GM13977 (cell line): ENCODE measurements at regions not wholly inside any gene's neighbourhood (a gene's known extent, or its start where the extent isn't known, plus 50 kb on each side); places are given as distances from the start of the nearest gene placed in this dataset.

Experiments
- DNase-seq: peaks from one replicate; pipeline ENCODE4 v3.0.0; 2012; ENCODE audit warnings: low spot score
- in situ Hi-C: fragments of 300-500 bp; cut with MboI; formaldehyde crosslinking; loops from one replicate; pipeline ENCODE4 v1.12.0; 2022; ENCODE audit warnings: low sequenced_read_pairs, low pct_unique_long_range_greater_than_20kb, mixed read lengths, inconsistent platforms; ENCODE audit not compliant: unreplicated experiment
- TF ChIP-seq, protein P1 (sequence below): IDR thresholded peaks from 2 replicates; pipeline ENCODE4 v1.5.1; 2012; ENCODE audit warnings: mild to moderate bottlenecking, control low read depth; ENCODE audit not compliant: insufficient read depth; ENCODE audit errors: extremely low read depth, missing control alignments

DNA sequence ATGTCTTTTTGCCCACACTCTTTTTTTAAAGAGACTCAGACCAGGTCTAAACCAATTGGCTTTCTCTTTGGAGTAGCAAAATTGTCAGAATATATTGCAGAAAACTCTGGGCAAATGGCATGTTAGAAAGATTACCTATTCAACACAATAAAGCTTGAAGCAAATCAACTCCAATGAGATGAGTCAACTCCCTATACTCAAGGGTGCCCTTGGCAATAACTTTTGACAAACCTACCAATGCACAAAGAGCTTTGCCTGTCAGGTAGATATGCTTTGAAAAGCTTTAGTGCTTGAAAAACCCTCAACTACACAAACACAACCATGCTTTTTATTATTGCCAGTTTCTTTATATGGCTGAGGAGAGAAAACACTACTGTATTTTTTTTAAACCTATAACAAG, 137.7 kb upstream of the GRM7 start:
- TF ChIP-seq, protein P1, sequence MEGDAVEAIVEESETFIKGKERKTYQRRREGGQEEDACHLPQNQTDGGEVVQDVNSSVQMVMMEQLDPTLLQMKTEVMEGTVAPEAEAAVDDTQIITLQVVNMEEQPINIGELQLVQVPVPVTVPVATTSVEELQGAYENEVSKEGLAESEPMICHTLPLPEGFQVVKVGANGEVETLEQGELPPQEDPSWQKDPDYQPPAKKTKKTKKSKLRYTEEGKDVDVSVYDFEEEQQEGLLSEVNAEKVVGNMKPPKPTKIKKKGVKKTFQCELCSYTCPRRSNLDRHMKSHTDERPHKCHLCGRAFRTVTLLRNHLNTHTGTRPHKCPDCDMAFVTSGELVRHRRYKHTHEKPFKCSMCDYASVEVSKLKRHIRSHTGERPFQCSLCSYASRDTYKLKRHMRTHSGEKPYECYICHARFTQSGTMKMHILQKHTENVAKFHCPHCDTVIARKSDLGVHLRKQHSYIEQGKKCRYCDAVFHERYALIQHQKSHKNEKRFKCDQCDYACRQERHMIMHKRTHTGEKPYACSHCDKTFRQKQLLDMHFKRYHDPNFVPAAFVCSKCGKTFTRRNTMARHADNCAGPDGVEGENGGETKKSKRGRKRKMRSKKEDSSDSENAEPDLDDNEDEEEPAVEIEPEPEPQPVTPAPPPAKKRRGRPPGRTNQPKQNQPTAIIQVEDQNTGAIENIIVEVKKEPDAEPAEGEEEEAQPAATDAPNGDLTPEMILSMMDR, result no peak
- in situ Hi-C loops, result no loop called here
- DNase-seq, result no peak

DNA sequence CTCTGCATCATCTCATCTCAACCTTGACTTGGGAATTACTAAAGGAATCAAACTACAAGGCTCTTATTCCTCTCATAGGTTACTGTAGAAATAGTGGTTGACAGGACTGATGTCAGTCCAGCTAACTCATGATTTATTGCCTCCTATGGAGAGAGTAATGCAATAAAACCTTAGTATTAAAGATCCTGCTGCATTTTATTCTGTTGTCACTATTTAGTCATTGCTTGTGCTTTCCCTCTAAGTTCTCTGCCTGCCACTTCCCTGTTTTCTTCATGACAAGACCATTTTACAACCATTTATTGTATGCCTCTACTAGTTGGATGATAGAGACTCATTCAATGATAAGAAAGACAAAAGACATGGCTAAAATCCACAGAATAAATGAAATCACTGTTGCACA, 134.1 kb upstream of the GRM7 start:
- TF ChIP-seq, protein P1, result no peak
- no peak for DNase-seq
- in situ Hi-C loops, result no loop called here

DNA sequence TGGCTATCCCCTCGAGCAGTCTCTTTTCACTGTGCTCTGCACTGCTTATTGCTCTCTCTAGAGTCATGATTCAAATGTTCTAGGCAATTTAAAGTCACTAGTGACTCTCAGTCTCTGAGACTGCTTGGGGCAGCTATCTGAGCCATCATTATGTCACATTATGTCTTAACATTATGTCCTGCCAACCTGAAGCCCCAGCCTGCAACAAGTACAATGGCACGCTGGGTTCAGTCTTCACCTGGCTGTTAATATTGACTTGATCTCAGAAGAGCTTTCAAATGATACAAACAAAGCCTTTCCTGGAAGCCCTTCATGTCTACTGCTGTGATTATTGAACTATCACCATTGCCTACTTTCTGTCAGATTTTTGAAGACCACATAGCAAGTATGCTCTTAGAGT, 128.1 kb upstream of the GRM7 start:
- TF ChIP-seq, protein P1, result no peak
- in situ Hi-C loops, result no loop called here
- DNase-seq, result no peak

DNA sequence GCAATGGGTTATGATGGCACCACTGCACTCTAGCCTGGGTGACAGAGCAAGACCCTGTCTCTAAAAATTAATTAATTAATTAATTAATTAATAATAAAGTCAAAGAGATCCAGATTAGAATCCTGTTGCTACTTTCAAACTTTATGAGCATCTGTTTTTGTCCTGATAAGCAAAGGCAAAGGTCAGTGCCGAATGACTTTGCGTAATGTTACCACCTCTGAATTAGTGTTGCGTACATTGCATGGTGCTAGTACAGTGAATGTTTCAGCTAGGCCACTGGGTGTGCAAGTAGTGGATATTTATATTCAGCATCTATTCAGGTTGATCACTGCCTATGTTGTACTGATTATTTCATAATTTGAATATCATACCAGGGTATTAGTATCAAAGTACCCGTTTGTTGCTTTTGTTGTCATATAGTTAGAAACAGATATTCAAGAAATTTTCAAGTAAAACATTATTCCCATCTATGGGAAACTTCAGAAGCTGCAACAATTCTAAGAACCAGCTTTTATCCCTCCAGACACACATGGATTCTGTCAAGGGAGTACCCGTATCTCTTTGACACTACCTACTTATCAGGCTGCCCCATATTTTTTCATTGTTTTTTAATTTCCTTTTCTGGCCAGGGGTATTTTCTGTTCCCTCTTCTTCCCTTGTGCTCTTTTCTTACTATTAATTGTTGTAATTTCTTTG, 127.1 kb upstream of the GRM7 start:
- TF ChIP-seq, protein P1, result no peak

DNA sequence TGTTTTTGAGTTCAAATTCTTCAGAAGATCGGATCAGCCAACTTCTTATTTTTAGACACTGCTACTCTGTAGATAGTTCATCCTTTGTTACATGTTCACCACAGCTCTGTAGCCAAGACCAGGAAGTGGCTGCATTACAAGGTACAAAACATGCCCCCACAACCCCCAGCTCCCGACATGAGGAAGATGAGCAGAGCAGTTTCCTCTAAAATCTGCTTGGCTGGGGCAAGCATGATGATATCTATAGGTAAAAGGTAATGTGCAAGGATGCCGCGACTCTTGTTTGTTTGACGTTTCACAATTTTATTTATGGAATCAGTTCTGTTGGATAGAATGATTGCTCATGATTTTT, 126.5 kb upstream of the GRM7 start:
- TF ChIP-seq, protein P1, result no peak

More for the DNA sequence above, 127.1 kb upstream of the GRM7 start:
- in situ Hi-C loops, result no loop called here
- DNase-seq, result no peak

DNA sequence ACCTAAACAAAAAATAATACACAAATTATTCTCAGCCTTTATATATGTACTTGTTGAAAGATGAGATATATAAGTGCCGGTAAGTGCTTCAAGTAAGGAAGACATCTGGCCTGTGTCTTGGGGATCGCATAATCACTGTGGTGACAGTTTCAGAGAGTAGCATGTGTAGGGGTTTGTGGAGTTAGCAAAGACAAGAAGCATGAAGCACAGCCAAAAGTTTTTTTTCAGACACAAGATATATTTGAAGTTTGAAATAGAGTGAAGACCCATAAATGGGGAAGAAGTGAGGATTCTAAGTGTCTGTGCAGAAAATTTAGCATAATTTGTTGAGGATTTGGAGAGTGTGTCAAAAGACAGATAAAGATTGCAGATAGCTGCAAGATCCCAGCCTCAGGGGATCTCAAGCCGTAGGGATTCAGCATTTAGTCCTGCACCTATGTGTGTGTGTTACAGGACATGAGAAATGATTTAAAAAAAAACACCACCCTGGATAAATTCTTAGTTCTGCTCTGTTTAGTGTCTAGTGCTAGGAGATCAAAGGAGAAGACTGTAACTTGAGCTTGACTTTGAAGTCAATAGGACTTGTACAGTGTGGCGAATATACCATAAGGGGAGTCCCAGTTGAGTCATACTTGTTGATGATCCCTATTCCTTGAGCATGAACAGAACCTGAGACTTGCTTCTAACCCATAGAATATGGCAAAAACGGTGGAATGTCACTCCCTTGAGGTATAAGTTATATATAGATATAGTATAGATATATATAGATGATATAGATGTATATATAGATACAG, 123.9 kb upstream of the GRM7 start:
- no peak for DNase-seq
- TF ChIP-seq, protein P1, result no peak
- in situ Hi-C loops, result no loop called here

More for the DNA sequence above, 126.5 kb upstream of the GRM7 start:
- DNase-seq, result no peak
- in situ Hi-C loops, result no loop called here
